ENCODE measurements at regions not wholly inside any gene's neighbourhood (a gene's known extent, or its start where the extent isn't known, plus 50 kb on each side); places are given as distances from the start of the nearest gene placed in this dataset.

- no peak for TF ChIP-seq CTCF (IDR thresholded peaks at IDR 0.05; ENCODE audit: low read depth, low read length, missing control alignments)
- no peak overlapping the region for H3K4me3 ChIP-seq (ENCODE audit: low read depth, low read length)
- DNase-seq (ENCODE audit: low read depth) = no peak
Measured at GRCh38 chr1:72636631-72637030, 354.3 kb upstream of the NEGR1 start.

GRCh38 chr1:72635719-72636118 lies 353.4 kb upstream of the NEGR1 start:
- no peak for DNase-seq (ENCODE audit: low read depth)
- H3K4me3 ChIP-seq (ENCODE audit: low read depth, low read length) = no peak overlapping the region
- no peak for TF ChIP-seq CTCF (IDR thresholded peaks at IDR 0.05; ENCODE audit: low read depth, low read length, missing control alignments)

- no peak for TF ChIP-seq CTCF (IDR thresholded peaks at IDR 0.05; ENCODE audit: low read depth, low read length, missing control alignments)
- H3K4me3 ChIP-seq (ENCODE audit: low read depth, low read length) = no peak overlapping the region
- no peak for DNase-seq (ENCODE audit: low read depth)
Measured at GRCh38 chr1:72634946-72635345, 352.6 kb upstream of the NEGR1 start.

GRCh38 chr1:72631449-72631848 lies 349.1 kb upstream of the NEGR1 start:
- DNase-seq (ENCODE audit: low read depth) = no peak

GRCh38 chr1:72623299-72623708 lies 341.0 kb upstream of the NEGR1 start:
- TF ChIP-seq CTCF (IDR thresholded peaks at IDR 0.05; ENCODE audit: low read depth, low read length, missing control alignments) = peak; percentile 53
- DNase-seq (ENCODE audit: low read depth) = peak; percentile 2
- no peak overlapping the region for H3K4me3 ChIP-seq (ENCODE audit: low read depth, low read length)

More at GRCh38 chr1:72631449-72631848, 349.1 kb upstream of the NEGR1 start:
- H3K4me3 ChIP-seq (ENCODE audit: low read depth, low read length) = no peak overlapping the region
- no peak for TF ChIP-seq CTCF (IDR thresholded peaks at IDR 0.05; ENCODE audit: low read depth, low read length, missing control alignments)

- no peak for DNase-seq (ENCODE audit: low read depth)
- no peak for TF ChIP-seq CTCF (IDR thresholded peaks at IDR 0.05; ENCODE audit: low read depth, low read length, missing control alignments)
- H3K4me3 ChIP-seq (ENCODE audit: low read depth, low read length) = no peak overlapping the region
Measured at GRCh38 chr1:72620453-72620852, 338.1 kb upstream of the NEGR1 start.

- no peak overlapping the region for H3K4me3 ChIP-seq (ENCODE audit: low read depth, low read length)
- no peak for TF ChIP-seq CTCF (IDR thresholded peaks at IDR 0.05; ENCODE audit: low read depth, low read length, missing control alignments)
- DNase-seq (ENCODE audit: low read depth) = no peak
Measured at GRCh38 chr1:72606216-72606810, 324.0 kb upstream of the NEGR1 start.

All from GM12864 (cell line).